Uterus (tissue), 3 donors: ENCODE measurements at regions not wholly inside any gene's neighbourhood (a gene's known extent, or its start where the extent isn't known, plus 50 kb on each side); places are given as distances from the start of the nearest gene placed in this dataset.

Experiments used
- DNase-seq, 2 donors: peaks; one replicate each; pipeline ENCODE4 v3.0.0-alpha.2; 2019 to 2020
- H3K27ac ChIP-seq, 2 donors: fragments of 200-600 bp; sonication (generic); 1 replicate in 1 of 2; 2 replicates in 1 of 2; pipeline ENCODE4 v1.5.1; 2016 to 2018
- H3K27me3 ChIP-seq, 2 donors: fragments of 200-600 bp; sonication (generic); one replicate each; pipeline ENCODE4 v1.5.1; 2018 to 2019; ENCODE audit warnings: control low read depth in 1 of 2
- H3K36me3 ChIP-seq, 2 donors: fragments of 200-600 bp; sonication (generic); one replicate each; pipeline ENCODE4 v1.5.1; 2019; ENCODE audit warnings: control low read depth in 1 of 2
- H3K4me1 ChIP-seq, 2 donors: fragments of 200-600 bp; sonication (generic); one replicate each; pipeline ENCODE4 v1.5.1; 2018 to 2019; ENCODE audit warnings: control low read depth in 1 of 2
- H3K4me3 ChIP-seq, 2 donors: fragments of 200-600 bp; sonication (generic); 1 replicate in 1 of 2; 2 replicates in 1 of 2; pipeline ENCODE4 v1.5.1; 2018 to 2019; ENCODE audit warnings: mild to moderate bottlenecking in 1 of 2
- H3K9me3 ChIP-seq, 2 donors: fragments of 200-600 bp; sonication (generic); one replicate each; pipeline ENCODE4 v1.5.1; 2019; ENCODE audit warnings: control low read depth in 1 of 2
- POLR2A ChIP-seq, 2 donors: fragments of 450-650 bp; IDR thresholded peaks; one replicate each; pipeline ENCODE4 v1.6.1; 2016; ENCODE audit warnings: antibody characterized with exemption in 2 of 2, mild to moderate bottlenecking in 1 of 2, moderate library complexity in 1 of 2
- intact Hi-C: fragments of 100-400 bp; cut with DNase I; formaldehyde crosslinking; loops from one replicate; pipeline ENCODE4 v1.15.1; 2023; ENCODE audit warnings: low total_unique reads
- TF ChIP-seq, protein P1 (sequence below), 4 experiments: fragments of 200-600 bp in 2 of 4; fragments of 450-650 bp in 2 of 4; sonication (generic) in 2 of 4; IDR thresholded peaks; one replicate each; pipeline ENCODE4 v1.5.1; 2016 to 2019; ENCODE audit warnings: antibody characterized with exemption in 4 of 4, mild to moderate bottlenecking in 2 of 4, moderate library complexity in 1 of 4
- donor health status: DM: yes; HTN: yes; CAD: no.

DNA sequence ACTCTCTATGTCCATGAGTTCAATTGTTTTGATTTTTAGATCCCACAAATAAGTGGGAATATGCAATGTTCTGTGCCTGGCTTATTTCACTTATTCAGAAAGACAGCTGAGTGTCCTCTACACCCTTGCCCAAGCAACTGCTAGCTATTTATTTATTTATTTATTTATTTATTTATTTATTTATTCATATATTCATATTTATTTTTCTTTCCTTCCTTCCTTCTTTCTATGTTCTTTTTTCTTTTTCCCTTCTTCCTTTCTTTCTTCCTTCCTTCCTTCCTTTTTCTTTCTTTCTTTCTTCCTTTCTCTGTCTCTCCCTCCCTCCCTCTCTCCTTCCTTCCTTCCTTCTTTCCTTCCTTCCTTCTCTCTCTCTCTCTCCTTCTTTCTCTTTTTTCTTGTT, 563.4 kb downstream of the BCL11B start:
- no peak for TF ChIP-seq POLR2A (IDR thresholded peaks at IDR 0.05)
- TF ChIP-seq, protein P1, sequence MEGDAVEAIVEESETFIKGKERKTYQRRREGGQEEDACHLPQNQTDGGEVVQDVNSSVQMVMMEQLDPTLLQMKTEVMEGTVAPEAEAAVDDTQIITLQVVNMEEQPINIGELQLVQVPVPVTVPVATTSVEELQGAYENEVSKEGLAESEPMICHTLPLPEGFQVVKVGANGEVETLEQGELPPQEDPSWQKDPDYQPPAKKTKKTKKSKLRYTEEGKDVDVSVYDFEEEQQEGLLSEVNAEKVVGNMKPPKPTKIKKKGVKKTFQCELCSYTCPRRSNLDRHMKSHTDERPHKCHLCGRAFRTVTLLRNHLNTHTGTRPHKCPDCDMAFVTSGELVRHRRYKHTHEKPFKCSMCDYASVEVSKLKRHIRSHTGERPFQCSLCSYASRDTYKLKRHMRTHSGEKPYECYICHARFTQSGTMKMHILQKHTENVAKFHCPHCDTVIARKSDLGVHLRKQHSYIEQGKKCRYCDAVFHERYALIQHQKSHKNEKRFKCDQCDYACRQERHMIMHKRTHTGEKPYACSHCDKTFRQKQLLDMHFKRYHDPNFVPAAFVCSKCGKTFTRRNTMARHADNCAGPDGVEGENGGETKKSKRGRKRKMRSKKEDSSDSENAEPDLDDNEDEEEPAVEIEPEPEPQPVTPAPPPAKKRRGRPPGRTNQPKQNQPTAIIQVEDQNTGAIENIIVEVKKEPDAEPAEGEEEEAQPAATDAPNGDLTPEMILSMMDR (IDR thresholded peaks at IDR 0.05): no peak
- no peak for DNase-seq

DNA sequence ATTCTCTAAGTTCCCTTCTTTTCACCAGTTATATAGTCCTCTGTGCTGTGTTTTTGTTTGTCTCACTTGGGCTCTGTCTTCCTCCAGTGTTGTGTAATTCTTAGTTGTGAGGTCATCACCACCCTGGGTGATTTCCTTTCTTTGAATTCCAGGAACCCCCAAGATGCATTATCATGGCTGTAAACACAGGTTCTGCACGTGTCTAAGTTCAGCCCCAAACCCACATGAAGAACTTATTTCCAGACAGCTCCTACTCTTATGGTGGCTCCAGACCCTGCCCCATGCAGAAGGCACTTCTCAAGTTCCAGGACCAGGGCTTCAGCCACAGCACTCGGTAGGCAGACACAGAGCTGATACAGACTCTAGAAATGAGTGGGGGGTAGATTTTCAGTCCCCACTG, 560.5 kb downstream of the BCL11B start:
- Histone ChIP-seq H3K4me3 (no peak overlapping the region), H3K27ac (no peak overlapping the region), H3K27me3 (no peaks in the 10 kb centered on the region), H3K36me3 (no peaks in the 10 kb centered on the region), H3K4me1 (no peaks in the 10 kb centered on the region), H3K9me3 (no peaks in the 10 kb centered on the region)
- DNase-seq: no peak
- no peak for TF ChIP-seq POLR2A (IDR thresholded peaks at IDR 0.05)
- TF ChIP-seq, protein P1 (IDR thresholded peaks at IDR 0.05): no peak
- intact Hi-C loops: no loop called here

More for the DNA sequence above, 563.4 kb downstream of the BCL11B start:
- no peaks in the 10 kb centered on the region for H3K27me3 ChIP-seq
- H3K36me3 ChIP-seq: no peaks in the 10 kb centered on the region
- no peaks in the 10 kb centered on the region for H3K4me1 ChIP-seq
- no peak overlapping the region for H3K4me3 ChIP-seq
- intact Hi-C loops: no loop called here
- no peaks in the 10 kb centered on the region for H3K9me3 ChIP-seq
- H3K27ac ChIP-seq: no peak overlapping the region

DNA sequence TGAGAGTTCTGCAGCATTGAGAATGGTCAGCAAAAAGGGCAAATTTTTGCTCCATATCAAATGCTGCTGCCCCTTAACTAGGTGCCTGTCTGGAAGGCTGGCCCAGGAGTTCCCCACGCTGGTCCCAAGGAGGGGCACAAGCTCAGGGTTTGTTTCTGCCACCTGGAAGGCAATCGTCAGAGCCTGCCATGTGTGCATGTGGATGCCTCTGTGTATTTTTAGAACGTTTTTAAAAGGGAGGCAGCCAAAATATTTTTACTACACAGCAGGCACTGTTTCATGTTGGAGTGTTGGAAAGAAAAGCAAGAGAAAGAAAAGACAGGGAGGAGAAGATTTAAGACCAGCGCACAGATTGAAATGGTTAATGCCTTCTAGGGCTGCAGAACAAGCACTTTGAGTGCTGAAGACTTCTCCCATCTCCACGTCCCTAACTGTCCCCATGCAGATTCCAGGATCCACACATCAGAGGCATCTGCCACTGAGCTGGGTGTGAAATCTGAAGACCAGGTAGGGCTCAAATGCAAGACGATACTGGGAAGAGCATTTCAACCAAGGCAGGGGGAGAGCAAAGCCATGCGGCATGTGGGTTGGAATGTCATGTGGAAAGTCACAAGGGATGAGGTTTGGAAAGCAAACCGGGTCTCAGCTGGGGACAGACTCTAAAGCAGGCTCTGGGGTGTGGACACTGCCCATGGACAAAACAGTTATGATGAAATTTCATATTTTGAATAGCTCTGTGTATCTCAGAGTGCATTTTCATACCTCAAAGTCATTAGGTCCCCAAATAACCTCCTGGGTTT, 557.2 kb downstream of the BCL11B start:
- Histone ChIP-seq H3K36me3 (no peaks in the 10 kb centered on the region), H3K4me1 (no peaks in the 10 kb centered on the region), H3K4me3 (no peak overlapping the region), H3K27ac (no peak overlapping the region), H3K9me3 (no peaks in the 10 kb centered on the region), H3K27me3 (no peaks in the 10 kb centered on the region)
- no peak for TF ChIP-seq POLR2A (IDR thresholded peaks at IDR 0.05)
- TF ChIP-seq, protein P1 (IDR thresholded peaks at IDR 0.05): no peak
- DNase-seq: no peak
- intact Hi-C loops: no loop called here

DNA sequence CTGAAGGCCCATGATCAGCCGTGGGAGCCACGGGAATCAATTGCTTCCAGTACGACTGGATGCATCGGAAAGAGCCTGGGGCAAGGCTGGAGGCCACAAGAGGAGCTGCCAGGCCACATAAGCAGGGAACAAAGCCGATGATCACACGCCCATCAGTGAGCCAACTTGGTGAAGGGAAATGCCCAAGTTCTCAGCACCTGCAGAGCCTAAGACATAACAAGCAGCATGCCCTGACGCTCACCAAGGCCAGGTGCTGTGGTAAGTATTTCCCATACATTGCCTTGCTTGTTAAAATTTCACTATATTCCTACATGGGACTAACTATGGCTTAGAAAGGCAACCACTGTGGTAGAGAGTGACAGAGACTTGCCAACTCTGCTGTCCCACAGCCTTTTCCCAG, 555.9 kb downstream of the BCL11B start:
- TF ChIP-seq, protein P1 (IDR thresholded peaks at IDR 0.05): no peak
- TF ChIP-seq POLR2A (IDR thresholded peaks at IDR 0.05): no peak
- no peaks in the 10 kb centered on the region for H3K27me3 ChIP-seq
- intact Hi-C loops: no loop called here

DNA sequence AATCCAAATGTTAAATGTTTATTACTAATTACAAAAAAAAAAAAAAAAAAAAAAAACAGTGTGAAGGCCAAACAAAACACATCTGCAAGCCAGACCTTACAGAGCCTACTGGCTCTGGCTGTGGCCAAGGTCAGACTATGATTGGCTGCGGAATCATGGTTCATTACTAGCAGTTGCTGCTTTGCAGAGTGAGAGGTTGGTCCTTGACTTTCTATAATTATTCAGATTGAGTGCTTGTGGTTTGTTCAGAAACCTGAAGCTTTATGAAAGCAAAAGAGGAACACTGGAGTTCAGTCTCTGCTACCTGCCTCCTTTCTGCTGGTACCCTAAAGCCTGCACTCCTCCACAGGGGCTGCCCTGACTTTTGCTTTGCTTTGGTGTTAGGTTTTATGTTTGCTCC, 550.9 kb downstream of the BCL11B start:
- H3K4me1 ChIP-seq: no peaks in the 10 kb centered on the region
- intact Hi-C loops: no loop called here
- H3K36me3 ChIP-seq: no peaks in the 10 kb centered on the region
- DNase-seq: no peak
- no peak for TF ChIP-seq POLR2A (IDR thresholded peaks at IDR 0.05)
- TF ChIP-seq, protein P1 (IDR thresholded peaks at IDR 0.05): no peak
- no peaks in the 10 kb centered on the region for H3K27me3 ChIP-seq
- no peaks in the 10 kb centered on the region for H3K9me3 ChIP-seq
- H3K4me3 ChIP-seq: no peak overlapping the region
- H3K27ac ChIP-seq: no peak overlapping the region

More for the DNA sequence above, 555.9 kb downstream of the BCL11B start:
- H3K36me3 ChIP-seq: no peaks in the 10 kb centered on the region
- no peak overlapping the region for H3K27ac ChIP-seq
- H3K4me3 ChIP-seq: no peak overlapping the region
- no peaks in the 10 kb centered on the region for H3K4me1 ChIP-seq
- H3K9me3 ChIP-seq: no peaks in the 10 kb centered on the region
- DNase-seq: no peak
